ENCODE measurements at regions not wholly inside any gene's neighbourhood (a gene's known extent, or its start where the extent isn't known, plus 50 kb on each side); places are given as distances from the start of the nearest gene placed in this dataset.

DNA sequence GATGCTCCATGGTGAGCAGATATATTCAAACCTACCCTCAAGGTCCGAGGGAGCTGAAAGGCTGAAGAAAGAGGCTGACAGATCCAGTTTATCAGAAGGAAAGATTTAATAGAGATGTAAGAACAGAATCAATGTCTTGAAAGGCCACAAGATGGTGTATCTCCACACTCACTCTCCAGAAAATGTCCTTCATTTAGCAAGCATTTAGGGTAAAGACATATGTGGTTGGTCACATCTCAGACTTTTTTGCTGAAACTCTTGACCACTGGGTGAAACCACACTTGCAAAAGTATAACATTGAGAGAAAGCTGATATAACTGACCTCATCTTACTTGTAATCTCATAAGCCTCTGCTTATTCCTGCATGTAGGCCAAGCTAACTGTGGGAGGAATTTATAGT is 745.8 kb upstream of the GALNTL6 start:
- Histone ChIP-seq H3K4me3 (no peak overlapping the region), H3K4me1 (no peaks in the 10 kb centered on the region), H3K36me3 (no peaks in the 10 kb centered on the region), H3K27ac (no peak overlapping the region), H3K27me3 (no peaks in the 10 kb centered on the region), H3K9me3 (peaks cover 0 to 10% of the 10 kb centered on the region in 2 donors)
- intact Hi-C loops (cut with DNase I; ENCODE audit: low total_unique reads), result no loop called here
- TF ChIP-seq POLR2A (IDR thresholded peaks at IDR 0.05), result no peak
- no peak for TF ChIP-seq POLR2AphosphoS5 (IDR thresholded peaks at IDR 0.05)
- TF ChIP-seq CTCF (IDR thresholded peaks at IDR 0.05), result no peak
- DNase-seq (ENCODE audit: low spot score in 2 of 2), result no peak

GRCh38 chr4:171049380-171049779 is 763.8 kb upstream of the GALNTL6 start:
- Histone ChIP-seq H3K36me3 (no peaks in the 10 kb centered on the region), H3K4me1 (no peaks in the 10 kb centered on the region), H3K27ac (no peak overlapping the region), H3K27me3 (no peaks in the 10 kb centered on the region), H3K4me3 (no peak overlapping the region), H3K9me3 (peaks cover 0 to 8% of the 10 kb centered on the region in 2 donors)
- DNase-seq (ENCODE audit: low spot score in 2 of 2), result no peak
- TF ChIP-seq POLR2AphosphoS5 (IDR thresholded peaks at IDR 0.05) (no peak), POLR2A (IDR thresholded peaks at IDR 0.05) (no peak), CTCF (IDR thresholded peaks at IDR 0.05) (no peak)
- intact Hi-C loops (cut with DNase I; ENCODE audit: low total_unique reads), result no loop called here

- intact Hi-C loops (cut with DNase I; ENCODE audit: low total_unique reads), result no loop called here
- TF ChIP-seq CTCF (IDR thresholded peaks at IDR 0.05) (no peak), POLR2A (IDR thresholded peaks at IDR 0.05) (no peak), POLR2AphosphoS5 (IDR thresholded peaks at IDR 0.05) (no peak)
- Histone ChIP-seq H3K4me3 (no peak overlapping the region), H3K9me3 (peaks cover 6 to 19% of the 10 kb centered on the region in 2 donors), H3K27me3 (no peaks in the 10 kb centered on the region), H3K36me3 (no peaks in the 10 kb centered on the region), H3K27ac (no peak overlapping the region), H3K4me1 (no peaks in the 10 kb centered on the region)
- no peak for DNase-seq (ENCODE audit: low spot score in 2 of 2)
These were observed 770.1 kb upstream of the GALNTL6 start for GRCh38 chr4:171042989-171043524.

DNA sequence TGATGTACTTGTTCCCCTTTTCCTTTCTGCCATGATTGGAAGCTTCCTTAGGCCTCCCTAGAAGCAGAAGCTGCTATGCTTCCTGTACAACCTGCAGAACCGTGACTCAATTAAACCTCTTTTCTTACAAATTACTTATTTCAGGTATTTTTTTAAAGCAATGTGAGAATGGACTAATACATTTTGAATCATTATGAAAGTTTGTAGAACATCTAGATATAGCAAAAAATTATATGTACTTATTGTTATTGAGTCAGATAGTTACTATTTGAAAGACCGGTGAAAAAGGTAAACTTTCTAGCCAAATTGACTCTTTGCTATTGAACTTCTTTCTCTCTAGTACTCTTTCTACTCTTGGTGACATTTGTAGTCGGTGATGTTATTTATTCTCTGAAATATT is 777.3 kb upstream of the GALNTL6 start:
- Histone ChIP-seq H3K4me3 (no peak overlapping the region), H3K9me3 (no peaks in the 10 kb centered on the region), H3K27ac (no peak overlapping the region), H3K27me3 (no peaks in the 10 kb centered on the region), H3K4me1 (no peaks in the 10 kb centered on the region), H3K36me3 (no peaks in the 10 kb centered on the region)
- TF ChIP-seq POLR2A (IDR thresholded peaks at IDR 0.05) (no peak), POLR2AphosphoS5 (IDR thresholded peaks at IDR 0.05) (no peak), CTCF (IDR thresholded peaks at IDR 0.05) (no peak)
- DNase-seq (ENCODE audit: low spot score in 2 of 2), result no peak
- intact Hi-C loops (cut with DNase I; ENCODE audit: low total_unique reads), result no loop called here

GRCh38 chr4:171031338-171031737 is 781.9 kb upstream of the GALNTL6 start:
- intact Hi-C loops (cut with DNase I; ENCODE audit: low total_unique reads), result no loop called here
- no peaks in the 10 kb centered on the region for H3K9me3 ChIP-seq
- no peak for TF ChIP-seq CTCF (IDR thresholded peaks at IDR 0.05)
- TF ChIP-seq POLR2A (IDR thresholded peaks at IDR 0.05), result no peak
- TF ChIP-seq POLR2AphosphoS5 (IDR thresholded peaks at IDR 0.05), result no peak

More at GRCh38 chr4:171031338-171031737, 781.9 kb upstream of the GALNTL6 start:
- Histone ChIP-seq H3K4me3 (no peak overlapping the region), H3K27ac (no peak overlapping the region), H3K27me3 (no peaks in the 10 kb centered on the region), H3K36me3 (no peaks in the 10 kb centered on the region), H3K4me1 (no peaks in the 10 kb centered on the region)
- no peak for DNase-seq (ENCODE audit: low spot score in 2 of 2)

Data from breast epithelium (tissue), 4 donors.